GM18505 (cell line): ENCODE measurements at regions not wholly inside any gene's neighbourhood (a gene's known extent, or its start where the extent isn't known, plus 50 kb on each side); places are given as distances from the start of the nearest gene placed in this dataset.
"Not testable (repeated sequence)": the region's sequence is repeated elsewhere in the genome, so short reads cannot be mapped to it uniquely, and the experiment has no call there.

Experiments used
- ATAC-seq: cut with Tn5 transposase; IDR thresholded peaks from one replicate; pipeline ENCODE4 v1.9.1; 2021; ENCODE audit not compliant: unreplicated experiment
- POLR2A ChIP-seq: IDR thresholded peaks from 4 replicates; pipeline ENCODE4 v1.6.1; 2011; ENCODE audit warnings: borderline replicate concordance; ENCODE audit not compliant: insufficient read depth, insufficient read length; ENCODE audit errors: extremely low read depth

DNA sequence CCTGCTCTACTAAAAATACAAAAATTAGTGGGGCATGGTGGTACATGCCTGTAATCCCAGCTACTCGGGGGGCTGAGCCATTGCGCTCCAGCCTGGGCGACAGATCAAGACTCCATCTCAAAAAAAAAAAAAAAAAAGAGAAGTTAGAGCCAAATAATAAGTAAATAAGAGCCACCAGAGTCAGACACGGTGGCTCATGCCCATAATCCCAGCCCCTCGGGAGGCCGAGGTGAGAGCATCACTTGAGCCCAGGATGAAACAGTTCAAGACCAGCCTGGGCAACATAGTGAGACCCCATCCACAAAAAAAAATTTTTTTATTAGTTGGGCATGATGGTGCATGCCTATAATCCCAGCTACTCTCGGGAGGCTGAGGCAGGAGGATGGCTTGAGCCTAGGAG is 85.8 kb upstream of the LARP1 start:
- no peak for ATAC-seq
- no peak for TF ChIP-seq POLR2A

DNA sequence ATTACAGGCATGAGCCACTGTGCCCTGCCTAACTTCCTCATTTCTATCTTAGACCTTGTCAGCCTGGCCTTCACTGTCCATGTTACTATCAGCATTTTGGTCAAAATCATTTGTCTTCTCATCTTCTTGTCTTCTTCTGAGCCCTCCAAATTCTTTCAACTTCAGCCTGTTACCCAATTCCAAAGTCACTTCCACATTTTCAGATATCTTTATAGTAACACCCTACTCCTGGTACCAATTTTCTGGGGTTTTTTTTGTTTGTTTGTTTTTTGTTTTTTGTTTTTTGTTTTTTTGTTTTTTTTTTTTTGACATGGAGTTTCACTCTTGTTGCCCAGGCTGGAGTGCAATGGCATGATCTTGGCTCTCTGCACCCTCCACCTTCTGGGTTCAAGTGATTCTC is 90.3 kb upstream of the LARP1 start:
- TF ChIP-seq POLR2A: no peak
- ATAC-seq: no peak

DNA sequence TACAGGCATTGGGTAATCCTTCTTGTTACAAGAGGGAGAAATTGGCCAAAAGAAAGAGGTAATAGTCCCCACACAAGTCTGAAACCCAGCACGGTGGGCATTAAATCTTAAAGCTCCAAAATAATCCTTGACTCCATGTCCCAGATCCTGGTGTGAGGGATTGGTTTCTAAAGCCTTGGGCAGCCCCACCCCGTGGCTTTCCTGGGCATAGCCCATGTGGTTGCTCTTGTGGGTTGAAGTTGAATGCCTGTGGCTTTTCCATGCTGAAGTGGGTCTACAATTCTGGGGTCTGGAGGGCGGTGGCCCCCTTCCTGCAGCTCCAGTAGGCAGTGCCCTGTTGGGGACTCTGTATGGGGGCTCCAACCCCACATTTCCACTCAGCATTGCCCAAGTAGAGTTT is 91.8 kb upstream of the LARP1 start:
- no peak for TF ChIP-seq POLR2A
- no peak for ATAC-seq

DNA sequence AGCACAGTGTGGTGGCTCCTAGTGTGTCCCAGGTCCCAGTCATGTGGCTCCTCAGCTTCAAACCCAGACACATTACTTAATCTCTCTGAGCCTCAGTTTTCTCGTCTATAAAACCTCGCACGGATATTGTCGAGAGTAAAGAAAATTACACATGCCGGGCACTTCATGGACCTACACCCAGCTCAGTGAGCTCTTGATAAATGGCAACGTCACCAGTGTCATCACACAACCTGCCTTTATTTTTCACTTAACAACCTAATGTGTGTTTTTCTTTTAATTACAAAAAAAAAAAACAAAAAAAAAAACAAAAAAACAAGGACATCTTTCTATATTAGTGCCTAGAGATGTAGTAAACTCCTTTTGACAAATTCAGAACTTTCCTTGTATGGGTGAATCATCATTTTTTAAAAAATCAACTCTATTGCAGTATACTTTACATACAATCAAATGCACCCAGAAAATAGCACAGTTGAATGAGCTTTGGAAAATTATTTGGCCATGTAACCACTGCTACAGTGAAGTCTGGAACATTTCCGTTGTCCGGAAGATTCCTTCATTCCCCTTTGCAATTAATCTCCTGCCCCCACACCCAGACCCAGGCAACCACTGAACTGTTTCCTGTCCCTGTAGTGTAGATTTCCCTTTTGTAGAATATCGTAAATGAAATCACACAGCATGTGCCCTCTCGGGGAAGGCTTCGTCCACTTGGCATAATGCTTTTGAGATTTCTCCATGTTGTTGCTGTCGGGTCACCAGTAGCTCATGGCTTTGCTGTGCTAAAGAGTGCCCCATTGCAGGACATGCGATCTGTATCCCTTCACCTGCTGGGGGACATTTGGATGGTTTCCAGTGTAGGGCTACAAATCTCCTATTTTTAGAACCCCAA is 100.4 kb upstream of the LARP1 start:
- no peak for ATAC-seq
- no peak for TF ChIP-seq POLR2A

DNA sequence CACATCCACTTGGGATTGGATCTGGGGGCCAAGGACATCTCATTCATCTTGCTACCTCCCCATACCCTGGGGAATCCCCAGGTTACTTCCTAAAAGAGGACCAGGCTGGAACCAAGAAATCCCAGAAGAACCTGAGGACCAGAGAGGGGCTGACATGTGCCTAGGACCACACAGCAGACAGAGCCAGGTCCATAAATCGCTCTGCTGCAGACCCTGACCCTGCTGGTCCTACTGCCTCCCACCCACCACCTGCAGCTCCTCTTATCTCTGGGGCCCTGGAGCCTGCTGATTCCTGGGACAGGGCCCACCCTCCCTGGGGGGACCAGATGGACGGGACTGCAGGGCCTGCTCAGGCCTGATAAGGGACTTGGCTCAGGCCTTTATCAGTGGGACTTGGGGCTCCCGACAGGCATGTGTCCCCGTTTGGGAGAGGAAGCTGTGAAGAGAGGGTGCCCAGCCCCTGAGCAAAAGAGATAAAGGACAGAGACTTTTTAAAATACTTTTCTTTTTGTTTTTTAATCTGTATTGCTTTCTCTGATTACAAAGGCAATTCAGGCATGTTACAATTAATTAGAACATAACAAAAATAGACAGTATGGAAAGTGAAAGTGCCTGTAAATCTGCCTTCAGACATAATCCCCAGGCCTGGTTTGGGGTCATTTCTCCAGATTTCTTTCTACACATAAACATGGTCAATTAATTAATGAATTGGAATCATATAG is 101.3 kb upstream of the LARP1 start:
- no peak for TF ChIP-seq POLR2A
- no peak for ATAC-seq

DNA sequence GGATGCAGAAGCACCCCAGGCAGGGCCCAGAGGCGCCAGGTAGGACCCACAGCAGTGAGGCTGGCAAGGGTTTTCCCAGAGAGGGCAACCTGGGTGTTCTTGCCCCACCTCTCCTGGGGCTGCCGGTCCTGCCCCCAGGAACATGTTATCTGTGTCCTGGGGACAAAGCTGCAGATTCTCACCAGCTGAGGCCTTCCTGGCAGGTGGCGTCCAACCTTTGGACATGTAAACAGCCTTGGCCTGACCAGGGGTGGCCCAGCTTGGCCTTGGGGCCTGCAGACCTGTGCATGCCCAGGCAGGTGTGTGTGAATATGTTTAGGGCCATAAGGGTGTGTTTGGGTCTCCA is 101.8 kb upstream of the LARP1 start:
- no peak for ATAC-seq
- no peak for TF ChIP-seq POLR2A

DNA sequence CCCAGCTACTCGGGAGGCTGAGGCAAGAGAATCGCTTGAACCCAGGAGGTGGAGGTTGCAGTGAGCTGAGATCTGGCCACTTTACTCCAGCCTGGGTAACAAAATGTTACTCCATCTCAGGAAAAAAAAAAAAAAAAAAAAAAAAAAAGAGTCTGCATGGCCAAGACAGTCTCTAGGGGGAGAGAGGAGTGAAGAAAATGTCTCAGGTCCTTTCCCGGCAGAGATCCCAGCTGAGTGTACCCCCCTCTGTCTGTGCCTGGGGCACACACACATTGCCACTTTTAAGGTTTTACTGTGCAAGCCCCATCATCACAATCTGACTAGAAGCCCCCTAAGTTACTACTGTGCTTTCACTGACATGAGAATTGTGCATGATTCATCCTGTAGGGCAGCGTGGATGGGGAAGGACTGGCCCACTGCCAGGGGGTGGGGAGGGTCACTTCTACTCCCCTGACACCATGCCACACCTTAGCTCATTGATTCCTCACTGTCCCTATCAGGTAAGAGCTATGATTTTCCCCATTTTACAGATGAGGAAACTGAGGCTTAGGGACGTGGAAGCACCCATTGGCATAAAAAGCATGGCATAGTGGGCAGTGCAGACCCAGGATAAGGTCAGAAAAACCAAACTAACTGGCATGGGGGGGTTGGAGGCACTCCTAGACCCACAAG is 102.3 kb upstream of the LARP1 start:
- ATAC-seq: no peak
- TF ChIP-seq POLR2A: no peak

DNA sequence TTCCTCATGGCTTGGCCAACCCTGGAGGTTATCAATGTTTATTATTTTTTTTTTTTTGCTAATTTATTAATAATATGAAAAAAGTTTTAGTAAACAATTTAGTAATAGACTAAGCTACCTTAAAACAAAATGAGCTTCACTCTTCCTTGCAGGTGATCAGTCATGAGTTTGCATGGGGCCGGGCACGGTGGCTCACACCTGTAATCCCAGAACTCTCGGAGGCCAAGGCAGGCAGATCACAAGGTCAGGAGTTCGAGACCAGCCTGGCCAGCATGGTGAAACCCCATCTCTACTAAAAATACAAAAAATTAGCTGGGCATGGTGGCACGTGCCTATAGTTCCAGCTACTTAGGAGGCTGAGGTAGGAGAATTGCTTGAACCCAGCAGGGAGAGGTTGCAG is 103.4 kb upstream of the LARP1 start:
- not testable (repeated sequence) for ATAC-seq

DNA sequence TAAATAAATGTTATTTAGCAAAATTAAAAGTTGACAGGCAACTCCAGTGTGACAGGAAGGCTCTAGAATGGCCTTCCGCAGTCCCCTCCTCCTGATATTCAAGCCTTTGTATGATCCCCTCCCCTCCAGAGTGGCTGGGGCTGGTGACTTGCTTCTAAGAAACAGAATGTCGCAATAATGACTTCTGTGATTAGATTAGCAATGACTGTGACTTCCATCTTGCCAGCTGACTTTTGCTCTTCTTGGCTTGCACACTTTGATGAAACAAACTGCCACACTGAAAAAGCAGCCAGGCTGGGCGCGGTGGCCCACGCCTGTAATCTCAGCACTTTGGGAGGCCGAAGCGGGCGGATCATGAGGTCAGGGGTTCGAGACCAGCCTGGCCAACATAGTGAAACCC is 106.5 kb upstream of the LARP1 start:
- no peak for ATAC-seq
- no peak for TF ChIP-seq POLR2A

DNA sequence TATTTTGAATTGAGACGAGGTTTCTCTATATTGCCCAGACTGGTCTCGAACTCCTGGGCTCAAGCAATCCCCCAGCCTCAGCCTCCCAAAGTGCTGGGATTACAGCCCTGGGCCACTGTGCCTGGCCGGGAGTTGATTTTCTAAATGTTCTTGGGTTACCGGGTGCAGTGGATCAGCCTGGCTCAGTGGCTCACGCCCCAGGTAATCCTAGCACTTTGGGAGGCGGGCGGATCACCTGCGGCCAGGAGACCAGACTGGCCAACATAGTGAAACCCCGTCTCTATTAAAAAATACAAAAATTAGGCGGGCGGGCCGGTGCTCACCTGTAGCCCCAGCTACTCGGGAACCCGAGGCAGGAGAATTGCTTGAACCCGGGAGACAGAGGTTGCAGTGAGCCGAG is 106.9 kb upstream of the LARP1 start:
- no peak for TF ChIP-seq POLR2A
- no peak for ATAC-seq

DNA sequence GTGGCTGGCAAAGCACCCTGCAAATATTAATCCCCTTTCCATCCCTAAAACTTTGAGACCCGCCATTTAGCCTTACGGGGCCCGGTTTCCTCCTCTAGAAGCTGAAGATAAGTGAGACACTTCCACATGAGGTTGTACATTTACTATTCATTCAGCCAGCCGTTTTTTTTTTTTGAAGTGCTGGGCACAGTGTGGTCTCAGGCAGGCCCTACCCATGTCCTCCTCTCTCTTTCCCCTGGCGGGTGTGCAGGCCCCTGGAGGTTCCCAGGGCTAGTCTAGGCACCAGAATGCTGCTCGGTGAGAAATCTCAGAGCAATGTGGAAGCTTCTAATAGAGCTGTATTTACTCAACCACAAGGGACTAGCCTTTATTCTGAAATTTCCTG is 107.4 kb upstream of the LARP1 start:
- TF ChIP-seq POLR2A: no peak
- no peak for ATAC-seq

DNA sequence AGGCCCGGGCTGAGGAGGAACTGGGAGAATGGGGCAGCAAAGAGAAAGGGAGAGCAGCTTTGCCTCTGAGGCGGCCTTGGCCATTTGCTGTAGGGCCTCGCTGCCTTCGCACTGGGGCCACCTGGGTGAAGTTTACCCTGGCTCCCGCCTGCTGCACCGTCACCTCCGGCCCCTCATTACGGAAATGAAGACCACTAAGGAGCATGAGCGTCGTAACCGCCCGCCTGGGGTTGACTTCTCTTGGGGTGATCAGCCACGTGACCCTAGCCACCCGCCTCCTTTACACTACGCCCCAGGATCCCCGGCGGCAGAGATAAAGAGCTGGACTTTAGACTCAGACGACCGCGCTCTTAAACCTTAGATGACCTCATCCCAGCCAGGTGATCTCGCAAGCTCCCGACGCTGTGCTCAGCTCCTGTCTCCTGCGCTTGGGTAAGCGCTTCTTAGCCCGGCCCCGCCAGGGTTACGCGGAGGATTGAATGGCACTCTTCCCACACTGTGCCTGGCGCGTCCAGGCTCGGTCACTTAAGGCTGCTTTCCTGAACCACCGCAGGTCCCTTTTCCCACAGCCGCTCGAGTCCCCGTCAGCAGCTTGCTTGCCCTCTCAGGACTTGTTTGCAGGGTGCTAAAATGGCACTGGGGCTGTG is 107.9 kb upstream of the LARP1 start:
- no peak for TF ChIP-seq POLR2A
- peak; percentile 73 for ATAC-seq

DNA sequence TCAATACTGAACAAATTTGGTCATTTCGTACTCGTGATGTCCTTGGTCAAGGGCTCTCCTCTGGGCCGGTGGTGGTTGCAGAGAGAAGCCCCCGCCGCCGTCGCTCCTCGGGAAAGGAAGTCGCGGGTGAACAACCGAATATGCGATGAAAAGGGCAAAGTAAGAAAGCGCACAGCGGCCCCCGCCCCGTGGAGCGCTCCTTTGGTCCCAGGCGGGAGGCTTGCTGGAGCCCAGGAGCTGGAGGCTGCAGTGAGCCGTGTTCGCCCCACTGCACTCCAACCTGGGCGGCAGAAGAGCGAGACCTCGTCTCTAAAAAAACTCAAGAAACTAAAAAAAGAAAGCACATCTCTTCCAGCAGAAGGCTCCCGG is 108.4 kb upstream of the LARP1 start:
- no peak for TF ChIP-seq POLR2A
- ATAC-seq: no peak
